Upper lobe of left lung (tissue), 4 donors: ENCODE measurements at regions not wholly inside any gene's neighbourhood (a gene's known extent, or its start where the extent isn't known, plus 50 kb on each side); places are given as distances from the start of the nearest gene placed in this dataset.

Source experiments
- CTCF ChIP-seq, 6 experiments: fragments of 450-650 bp in 4 of 6; fragments of 200-600 bp in 2 of 6; sonication (generic) in 2 of 6; IDR thresholded peaks; one replicate each; pipeline ENCODE4 v1.5.1; 2016 to 2019; ENCODE audit warnings: antibody characterized with exemption in 6 of 6
- POLR2A ChIP-seq, 4 donors: fragments of 450-650 bp; IDR thresholded peaks; one replicate each; pipeline ENCODE4 v1.5.1; 2016 to 2017; ENCODE audit warnings: antibody characterized with exemption in 4 of 4, mild to moderate bottlenecking in 2 of 4

- TF ChIP-seq POLR2A (IDR thresholded peaks at IDR 0.05) (no peak), CTCF (IDR thresholded peaks at IDR 0.05) (no peak)
Observed at GRCh38 chr3:105235785-105236184, 130.9 kb upstream of the ALCAM start.
